ENCODE measurements at regions not wholly inside any gene's neighbourhood (a gene's known extent, or its start where the extent isn't known, plus 50 kb on each side); places are given as distances from the start of the nearest gene placed in this dataset.

DNA sequence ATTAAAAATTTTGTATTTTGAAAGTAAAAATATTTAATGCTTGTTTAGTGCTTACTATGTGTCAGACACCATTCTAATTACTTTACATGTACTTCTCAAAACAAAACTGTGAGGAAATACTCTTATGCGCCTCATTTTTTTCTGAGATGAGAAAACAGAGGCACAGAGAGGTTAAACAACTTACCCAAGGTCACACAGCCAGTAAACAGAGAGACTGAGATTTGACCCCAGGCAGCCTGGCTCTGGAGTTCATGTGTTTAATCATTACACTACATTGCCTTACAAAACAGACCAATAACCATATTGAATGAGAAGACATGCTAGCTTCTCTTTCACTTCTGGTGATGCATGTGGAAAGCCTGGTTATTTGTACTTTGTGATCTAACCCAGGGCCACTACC is 86.3 kb downstream of the IGSF1 start:
- no peak for DNase-seq
- TF ChIP-seq CTCF (IDR thresholded peaks at IDR 0.05) (no peak), POLR2A (IDR thresholded peaks at IDR 0.05) (no peak)
- Histone ChIP-seq H3K27me3 (peaks cover 13% of the 10 kb centered on the region), H3K4me1 (replicated peaks in 1 of 2) (no peaks in the 10 kb centered on the region), H3K4me3 (no peak overlapping the region), H3K36me3 (replicated peaks in 1 of 2) (no peaks in the 10 kb centered on the region), H3K27ac (no peak overlapping the region), H3K9me3 (replicated peaks in 1 of 3) (no peaks in the 10 kb centered on the region)
- WGBS, 4 donors: 77 to 96% (median 90%) methylated on average over 1 of the region's 1 CpG
- intact Hi-C loops (cut with DNase I): no loop called here

GRCh38 chrX:131201986-131202385 is 87.1 kb downstream of the IGSF1 start:
- 45 to 82% (median 58%) methylated on average over 1 of the region's 1 CpG for WGBS, 4 donors
- intact Hi-C loops (cut with DNase I): no loop called here
- TF ChIP-seq POLR2A (IDR thresholded peaks at IDR 0.05) (no peak), CTCF (IDR thresholded peaks at IDR 0.05) (no peak)
- H3K36me3 ChIP-seq (replicated peaks in 1 of 2): no peaks in the 10 kb centered on the region
- H3K4me3 ChIP-seq: no peak overlapping the region
- no peaks in the 10 kb centered on the region for H3K9me3 ChIP-seq (replicated peaks in 1 of 3)
- H3K27me3 ChIP-seq: peaks cover 13% of the 10 kb centered on the region
- DNase-seq: no peak
- no peaks in the 10 kb centered on the region for H3K4me1 ChIP-seq (replicated peaks in 1 of 2)
- H3K27ac ChIP-seq: no peak overlapping the region

GRCh38 chrX:131199091-131199490 is 90.0 kb downstream of the IGSF1 start:
- TF ChIP-seq CTCF (IDR thresholded peaks at IDR 0.05) (no peak), POLR2A (IDR thresholded peaks at IDR 0.05) (no peak)
- Histone ChIP-seq H3K27ac (no peak overlapping the region), H3K4me3 (no peak overlapping the region), H3K9me3 (replicated peaks in 1 of 3) (no peaks in the 10 kb centered on the region), H3K27me3 (peaks cover 7% of the 10 kb centered on the region), H3K36me3 (replicated peaks in 1 of 2) (no peaks in the 10 kb centered on the region), H3K4me1 (replicated peaks in 1 of 2) (no peaks in the 10 kb centered on the region)
- 63 to 77% (median 70%) methylated on average over 6 of the region's 6 CpGs for WGBS, 4 donors
- no peak for DNase-seq
- intact Hi-C loops (cut with DNase I): no loop called here

GRCh38 chrX:131187206-131187605 is 101.9 kb downstream of the IGSF1 start:
- H3K9me3 ChIP-seq (replicated peaks in 1 of 3): no peaks in the 10 kb centered on the region
- H3K4me3 ChIP-seq: no peak overlapping the region
- no peaks in the 10 kb centered on the region for H3K27me3 ChIP-seq
- H3K36me3 ChIP-seq (replicated peaks in 1 of 2): no peaks in the 10 kb centered on the region
- DNase-seq: no peak
- intact Hi-C loops (cut with DNase I): no loop called here
- WGBS, 4 donors: 60 to 75% (median 65%) methylated on average over 1 of the region's 1 CpG
- H3K27ac ChIP-seq: no peak overlapping the region
- H3K4me1 ChIP-seq (replicated peaks in 1 of 2): no peaks in the 10 kb centered on the region
- TF ChIP-seq CTCF (IDR thresholded peaks at IDR 0.05): no peak
- TF ChIP-seq POLR2A (IDR thresholded peaks at IDR 0.05): no peak

Data from adrenal gland (tissue), 9 donors.